DND-41 (cell line): ENCODE measurements at regions not wholly inside any gene's neighbourhood (a gene's known extent, or its start where the extent isn't known, plus 50 kb on each side); places are given as distances from the start of the nearest gene placed in this dataset.

Experiments used
- ATAC-seq: fragments of 200-7000 bp; cut with Tn5 transposase; 3 replicates; pipeline ENCODE4 v1.9.1; 2021; ENCODE audit warnings: low read depth; ENCODE audit not compliant: insufficient read depth
- DNase-seq: peaks from one replicate; pipeline ENCODE4 v3.0.0-alpha.2; 2020
- H2AFZ ChIP-seq: 2 replicates; pipeline ENCODE4 v1.6.0; 2012; ENCODE audit warnings: low read depth, low read length
- H3K27ac ChIP-seq: 2 replicates; pipeline ENCODE4 v1.5.1; 2012; ENCODE audit warnings: low read length, inconsistent platforms
- H3K27me3 ChIP-seq: fragments of 200-600 bp; sonication (generic); 2 replicates; pipeline ENCODE4 v1.6.0; 2012; ENCODE audit warnings: low read length, mild to moderate bottlenecking, inconsistent platforms; ENCODE audit not compliant: insufficient read depth, poor library complexity
- H3K36me3 ChIP-seq: 2 replicates; pipeline ENCODE4 v1.5.1; 2012; ENCODE audit warnings: low read length, inconsistent platforms; ENCODE audit not compliant: insufficient read depth
- H3K4me1 ChIP-seq: 2 replicates; pipeline ENCODE4 v1.5.1; 2012; ENCODE audit warnings: mild to moderate bottlenecking, low read length; ENCODE audit not compliant: insufficient read depth
- H3K4me2 ChIP-seq: 2 replicates; pipeline ENCODE4 v1.6.0; 2012; ENCODE audit warnings: mild to moderate bottlenecking, moderate library complexity, low read length, inconsistent platforms; ENCODE audit not compliant: insufficient read depth
- H3K4me3 ChIP-seq, 2 experiments: fragments of 200-600 bp in 1 of 2; shearing (Covaris generic) in 1 of 2; 2 replicates each; pipeline ENCODE4 v1.5.1; 2012 to 2016; ENCODE audit warnings: inconsistent platforms in 2 of 2, low read length in 2 of 2, mild to moderate bottlenecking in 2 of 2, low read depth in 1 of 2, moderate library complexity in 1 of 2
- H3K79me2 ChIP-seq: 2 replicates; pipeline ENCODE4 v1.6.0; 2012; ENCODE audit warnings: low read length, inconsistent platforms; ENCODE audit not compliant: insufficient read depth
- H3K9ac ChIP-seq: 2 replicates; pipeline ENCODE4 v1.6.0; 2012; ENCODE audit warnings: low read depth, mild to moderate bottlenecking, inconsistent platforms, low read length, moderate library complexity
- H3K9me3 ChIP-seq: 2 replicates; pipeline ENCODE4 v1.5.1; 2012; ENCODE audit warnings: low read length, moderate library complexity, mild to moderate bottlenecking, inconsistent platforms; ENCODE audit not compliant: insufficient read depth, severe bottlenecking
- H4K20me1 ChIP-seq: 2 replicates; pipeline ENCODE4 v1.6.0; 2012; ENCODE audit warnings: low read length; ENCODE audit not compliant: insufficient read depth
- CTCF ChIP-seq: IDR thresholded peaks from 2 replicates; pipeline ENCODE4 v1.5.1; 2012; ENCODE audit warnings: borderline replicate concordance, low read length, moderate library complexity, mild to moderate bottlenecking; ENCODE audit not compliant: poor library complexity, severe bottlenecking; ENCODE audit errors: extremely low read depth
- EZH2 ChIP-seq: IDR thresholded peaks from 3 replicates; pipeline ENCODE4 v1.6.1; 2012; ENCODE audit warnings: borderline replicate concordance, low read depth, mild to moderate bottlenecking, moderate library complexity, low read length, inconsistent platforms; ENCODE audit not compliant: severe bottlenecking

GRCh38 chr5:105754056-105754455, 1916.7 kb downstream of the EFNA5 start:
- no peak overlapping the region for H3K4me2 ChIP-seq
- H2AFZ ChIP-seq: no peak overlapping the region
- no peaks in the 10 kb centered on the region for H4K20me1 ChIP-seq
- no peak for ATAC-seq
- H3K9me3 ChIP-seq: no peaks in the 10 kb centered on the region
- H3K36me3 ChIP-seq: no peaks in the 10 kb centered on the region
- no peaks in the 10 kb centered on the region for H3K79me2 ChIP-seq
- H3K4me1 ChIP-seq: no peaks in the 10 kb centered on the region
- no peak overlapping the region for H3K27ac ChIP-seq
- no peak overlapping the region for H3K4me3 ChIP-seq
- TF ChIP-seq EZH2: no peak
- no peak for TF ChIP-seq CTCF
- no peak overlapping the region for H3K9ac ChIP-seq
- no peaks in the 10 kb centered on the region for H3K27me3 ChIP-seq
- DNase-seq: no peak

- DNase-seq (no peak), ATAC-seq (no peak)
- Histone ChIP-seq H3K4me2 (no peak overlapping the region), H3K27ac (no peak overlapping the region), H3K27me3 (no peaks in the 10 kb centered on the region), H3K9ac (no peak overlapping the region), H4K20me1 (no peaks in the 10 kb centered on the region), H3K36me3 (no peaks in the 10 kb centered on the region), H3K4me3 (no peak overlapping the region), H3K9me3 (no peaks in the 10 kb centered on the region), H3K79me2 (no peaks in the 10 kb centered on the region), H2AFZ (no peak overlapping the region), H3K4me1 (no peaks in the 10 kb centered on the region)
- TF ChIP-seq EZH2 (no peak), CTCF (no peak)
These were observed 1917.9 kb downstream of the EFNA5 start for GRCh38 chr5:105752801-105753200.

- Histone ChIP-seq H3K79me2 (no peaks in the 10 kb centered on the region), H3K36me3 (no peaks in the 10 kb centered on the region), H3K4me3 (no peak overlapping the region), H4K20me1 (no peaks in the 10 kb centered on the region), H2AFZ (no peak overlapping the region), H3K9ac (no peak overlapping the region), H3K9me3 (no peaks in the 10 kb centered on the region), H3K27me3 (no peaks in the 10 kb centered on the region), H3K4me2 (no peak overlapping the region), H3K27ac (no peak overlapping the region), H3K4me1 (no peaks in the 10 kb centered on the region)
- TF ChIP-seq EZH2 (no peak), CTCF (no peak)
- no peak for ATAC-seq
- no peak for DNase-seq
These were observed 1918.8 kb downstream of the EFNA5 start for GRCh38 chr5:105751908-105752307.

- Histone ChIP-seq H3K4me1 (no peaks in the 10 kb centered on the region), H4K20me1 (no peaks in the 10 kb centered on the region), H3K9me3 (no peaks in the 10 kb centered on the region), H3K9ac (no peak overlapping the region), H3K4me3 (no peak overlapping the region), H3K36me3 (no peaks in the 10 kb centered on the region), H3K27me3 (no peaks in the 10 kb centered on the region), H3K79me2 (no peaks in the 10 kb centered on the region), H3K4me2 (no peak overlapping the region), H2AFZ (no peak overlapping the region), H3K27ac (no peak overlapping the region)
- TF ChIP-seq EZH2 (no peak), CTCF (no peak)
- ATAC-seq (no peak), DNase-seq (no peak)
These were observed 1925.6 kb downstream of the EFNA5 start for GRCh38 chr5:105745111-105745510.
